Ascending aorta (tissue), 2 donors: ENCODE measurements at regions not wholly inside any gene's neighbourhood (a gene's known extent, or its start where the extent isn't known, plus 50 kb on each side); places are given as distances from the start of the nearest gene placed in this dataset.

Source experiments
- DNase-seq, 2 donors: peaks; one replicate each; pipeline ENCODE4 v3.0.0-alpha.2; 2019; ENCODE audit warnings: low spot score in 2 of 2
- H3K27ac ChIP-seq, 2 donors: fragments of 200-600 bp; sonication (generic); one replicate each; pipeline ENCODE4 v1.5.1; 2016 to 2017; ENCODE audit warnings: mild to moderate bottlenecking in 1 of 2
- H3K27me3 ChIP-seq: fragments of 200-600 bp; sonication (generic); one replicate; pipeline ENCODE4 v1.5.1; 2017
- H3K36me3 ChIP-seq, 2 donors: fragments of 200-600 bp; sonication (generic); one replicate each; pipeline ENCODE4 v1.5.1; 2016
- H3K4me1 ChIP-seq, 2 donors: fragments of 200-600 bp; sonication (generic); one replicate each; pipeline ENCODE4 v1.5.1; 2016 to 2017; ENCODE audit warnings: mild to moderate bottlenecking in 1 of 2
- H3K4me3 ChIP-seq, 2 donors: fragments of 200-600 bp; sonication (generic); one replicate each; pipeline ENCODE4 v1.5.1; 2016 to 2017; ENCODE audit warnings: mild to moderate bottlenecking in 1 of 2
- H3K9me3 ChIP-seq, 2 donors: fragments of 200-600 bp; sonication (generic); one replicate each; pipeline ENCODE4 v1.5.1; 2016
- intact Hi-C: fragments of 100-400 bp; cut with DNase I; formaldehyde crosslinking; loops from one replicate; pipeline ENCODE4 v1.15.1; 2023
- TF ChIP-seq, protein P1 (sequence below), 3 experiments: fragments of 200-600 bp in 2 of 3; fragments of 450-650 bp in 1 of 3; sonication (generic) in 2 of 3; IDR thresholded peaks; one replicate each; pipeline ENCODE4 v1.5.1; 2016 to 2019; ENCODE audit warnings: antibody characterized with exemption in 3 of 3, mild to moderate bottlenecking in 1 of 3, moderate library complexity in 1 of 3

DNA sequence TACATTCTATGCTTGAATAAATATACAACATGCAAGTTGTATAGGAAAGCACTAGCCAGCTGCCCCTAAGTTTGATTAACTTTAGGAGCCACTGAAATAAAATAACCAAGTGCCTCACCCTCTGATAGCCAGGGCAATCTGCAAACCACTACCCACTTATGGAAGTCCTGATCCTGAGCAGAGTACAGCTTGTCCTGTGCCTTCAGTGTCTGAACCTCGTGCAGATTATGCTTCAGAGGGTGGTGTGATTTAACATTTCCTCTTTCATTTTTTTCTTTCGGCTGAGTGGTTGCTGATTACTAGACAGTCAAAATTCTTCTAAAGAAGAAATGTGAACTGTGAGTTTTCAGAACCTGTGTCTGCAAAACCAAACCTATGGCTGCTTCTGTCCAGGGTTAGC, 327.7 kb downstream of the PIK3R1 start:
- intact Hi-C loops = no loop called here
- no peak for DNase-seq
- Histone ChIP-seq H3K27ac (no peak overlapping the region), H3K27me3 (no peaks in the 10 kb centered on the region), H3K36me3 (no peaks in the 10 kb centered on the region), H3K9me3 (no peaks in the 10 kb centered on the region), H3K4me1 (no peaks in the 10 kb centered on the region), H3K4me3 (no peak overlapping the region)
- TF ChIP-seq, protein P1, sequence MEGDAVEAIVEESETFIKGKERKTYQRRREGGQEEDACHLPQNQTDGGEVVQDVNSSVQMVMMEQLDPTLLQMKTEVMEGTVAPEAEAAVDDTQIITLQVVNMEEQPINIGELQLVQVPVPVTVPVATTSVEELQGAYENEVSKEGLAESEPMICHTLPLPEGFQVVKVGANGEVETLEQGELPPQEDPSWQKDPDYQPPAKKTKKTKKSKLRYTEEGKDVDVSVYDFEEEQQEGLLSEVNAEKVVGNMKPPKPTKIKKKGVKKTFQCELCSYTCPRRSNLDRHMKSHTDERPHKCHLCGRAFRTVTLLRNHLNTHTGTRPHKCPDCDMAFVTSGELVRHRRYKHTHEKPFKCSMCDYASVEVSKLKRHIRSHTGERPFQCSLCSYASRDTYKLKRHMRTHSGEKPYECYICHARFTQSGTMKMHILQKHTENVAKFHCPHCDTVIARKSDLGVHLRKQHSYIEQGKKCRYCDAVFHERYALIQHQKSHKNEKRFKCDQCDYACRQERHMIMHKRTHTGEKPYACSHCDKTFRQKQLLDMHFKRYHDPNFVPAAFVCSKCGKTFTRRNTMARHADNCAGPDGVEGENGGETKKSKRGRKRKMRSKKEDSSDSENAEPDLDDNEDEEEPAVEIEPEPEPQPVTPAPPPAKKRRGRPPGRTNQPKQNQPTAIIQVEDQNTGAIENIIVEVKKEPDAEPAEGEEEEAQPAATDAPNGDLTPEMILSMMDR (IDR thresholded peaks at IDR 0.05) = no peak

DNA sequence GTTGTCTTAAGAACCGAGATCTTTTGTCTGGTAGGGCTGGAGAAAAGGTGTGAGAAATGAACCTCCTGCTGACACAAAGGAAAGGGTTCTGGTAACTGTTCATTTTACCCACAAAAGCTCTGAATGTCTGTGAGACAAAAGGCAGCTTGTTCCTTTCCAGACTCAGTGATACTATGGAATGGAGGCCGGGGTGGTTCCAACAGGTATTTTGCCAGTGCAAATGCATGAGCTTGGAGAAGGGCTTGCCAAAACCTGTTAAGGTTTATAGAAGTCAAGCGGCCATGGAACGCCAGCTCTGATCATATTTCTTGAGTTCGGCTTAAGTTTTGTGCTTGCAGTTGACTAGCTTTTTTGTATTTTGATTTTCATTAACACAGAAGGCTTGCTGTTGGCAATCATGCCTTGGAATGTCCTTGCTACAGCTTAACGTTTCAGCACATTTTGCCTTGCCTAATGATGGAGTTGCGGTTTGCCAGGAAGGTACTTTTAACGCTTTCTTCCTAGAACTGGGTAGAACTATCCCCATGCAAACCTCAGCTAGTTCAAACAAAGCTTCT, 328.6 kb downstream of the PIK3R1 start:
- no peak for DNase-seq
- TF ChIP-seq, protein P1 (IDR thresholded peaks at IDR 0.05) = no peak
- Histone ChIP-seq H3K36me3 (no peaks in the 10 kb centered on the region), H3K4me1 (no peaks in the 10 kb centered on the region), H3K27ac (no peak overlapping the region), H3K9me3 (no peaks in the 10 kb centered on the region), H3K4me3 (no peak overlapping the region), H3K27me3 (no peaks in the 10 kb centered on the region)
- intact Hi-C loops = no loop called here

DNA sequence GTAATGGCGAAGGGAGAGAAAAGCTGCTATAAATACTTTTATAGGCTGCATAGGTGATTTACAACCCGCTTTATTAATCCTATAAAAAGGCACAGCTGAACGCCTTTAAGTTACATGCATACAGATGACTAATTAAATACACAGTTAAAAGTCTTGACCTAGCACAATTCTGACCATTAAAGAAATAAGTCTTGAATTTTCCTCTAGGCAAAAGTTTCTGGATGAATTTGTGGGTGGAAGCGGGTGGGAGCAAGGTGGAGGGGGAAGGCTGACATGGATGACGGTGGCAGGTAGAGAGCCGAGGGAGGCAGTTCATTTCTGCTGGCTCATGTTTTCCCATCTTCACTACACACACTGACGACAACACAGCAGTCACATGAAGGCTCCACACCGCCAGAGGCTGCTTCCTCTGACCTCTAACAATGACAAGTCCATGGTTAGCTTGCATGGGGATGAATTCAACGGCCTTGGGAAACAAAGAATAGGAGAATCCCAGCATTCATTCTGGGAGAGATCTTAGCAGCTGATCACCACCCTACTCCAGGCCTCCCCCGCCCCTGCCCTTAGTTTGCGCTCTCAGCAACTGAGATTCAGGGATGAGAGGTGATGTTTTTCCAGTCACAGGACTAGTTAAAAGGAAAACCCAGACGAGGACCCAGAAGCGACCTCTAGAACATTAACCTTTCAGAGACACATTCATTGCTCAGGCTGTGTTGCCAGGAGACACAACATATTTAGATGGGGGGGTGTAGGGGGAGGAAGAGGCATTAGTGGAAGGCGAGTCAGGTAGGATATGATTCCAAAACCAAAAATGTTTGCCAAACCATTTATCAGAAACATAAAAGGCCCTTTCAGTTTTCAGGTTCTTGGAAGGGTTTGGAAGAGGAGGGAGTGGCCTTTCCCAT, 329.3 kb downstream of the PIK3R1 start:
- no peaks in the 10 kb centered on the region for H3K4me1 ChIP-seq
- no peaks in the 10 kb centered on the region for H3K27me3 ChIP-seq
- no peak overlapping the region for H3K4me3 ChIP-seq
- no peak for DNase-seq
- intact Hi-C loops = no loop called here
- H3K27ac ChIP-seq = no peak overlapping the region
- H3K9me3 ChIP-seq = no peaks in the 10 kb centered on the region
- TF ChIP-seq, protein P1 (IDR thresholded peaks at IDR 0.05) = no peak
- no peaks in the 10 kb centered on the region for H3K36me3 ChIP-seq

DNA sequence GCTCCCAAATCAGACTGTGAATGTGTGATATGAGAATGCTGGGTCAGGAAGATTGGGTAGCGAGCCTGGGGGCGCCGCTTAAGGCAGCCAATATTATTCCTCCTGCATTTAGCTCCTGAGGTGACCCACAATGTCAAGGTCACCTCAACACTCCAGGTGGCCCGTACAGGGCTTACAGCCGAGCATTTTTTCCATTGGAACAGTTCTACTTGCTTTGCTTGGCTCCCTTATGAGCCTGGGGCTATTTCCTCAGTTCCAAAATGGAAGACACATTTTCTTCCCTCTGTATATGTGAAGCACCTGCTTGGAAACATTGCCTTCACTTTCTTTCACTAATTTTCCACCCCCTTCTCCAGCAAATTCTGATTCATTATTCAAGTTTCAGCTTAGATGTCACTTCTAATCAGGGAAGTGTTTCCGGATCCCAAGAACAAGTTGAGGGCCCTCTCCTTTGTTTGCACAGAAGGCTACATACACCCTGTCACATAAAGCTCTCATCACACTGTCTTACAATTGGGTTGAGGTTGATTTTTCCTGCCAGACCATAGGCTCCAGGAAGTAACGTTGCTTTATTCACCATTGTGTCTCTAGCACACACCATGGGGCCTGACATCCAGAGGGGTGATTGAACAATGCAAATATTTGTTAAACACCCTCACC, 330.2 kb downstream of the PIK3R1 start:
- Histone ChIP-seq H3K36me3 (no peaks in the 10 kb centered on the region), H3K27me3 (no peaks in the 10 kb centered on the region), H3K4me1 (no peaks in the 10 kb centered on the region), H3K27ac (no peak overlapping the region), H3K4me3 (no peak overlapping the region), H3K9me3 (no peaks in the 10 kb centered on the region)
- intact Hi-C loops = no loop called here
- TF ChIP-seq, protein P1 (IDR thresholded peaks at IDR 0.05) = no peak
- DNase-seq = no peak

DNA sequence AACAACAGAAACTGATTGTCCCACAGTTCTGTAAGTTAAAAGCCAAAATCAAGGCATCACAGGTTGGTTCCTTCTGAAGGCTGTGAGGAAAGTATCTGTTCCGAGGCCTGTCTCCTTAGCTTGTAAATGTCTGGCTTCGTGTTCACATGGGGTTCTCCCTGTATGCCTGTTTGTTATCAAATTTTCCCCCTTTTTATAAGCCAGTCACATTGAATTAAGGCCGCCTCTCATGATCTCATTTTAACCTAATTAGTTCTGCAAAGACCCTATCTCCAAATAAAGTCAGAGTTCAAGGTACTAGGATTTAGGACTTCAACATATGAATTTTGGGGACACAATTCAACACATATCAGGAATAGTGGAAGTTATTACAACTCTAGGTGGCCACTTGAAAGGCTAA, 331.5 kb downstream of the PIK3R1 start:
- no peaks in the 10 kb centered on the region for H3K36me3 ChIP-seq
- H3K9me3 ChIP-seq = no peaks in the 10 kb centered on the region
- TF ChIP-seq, protein P1 (IDR thresholded peaks at IDR 0.05) = no peak
- H3K27ac ChIP-seq = no peak overlapping the region
- H3K4me3 ChIP-seq = no peak overlapping the region
- H3K27me3 ChIP-seq = no peaks in the 10 kb centered on the region
- intact Hi-C loops = no loop called here
- no peak for DNase-seq
- no peaks in the 10 kb centered on the region for H3K4me1 ChIP-seq
